Prostate gland (tissue), 2 donors: ENCODE measurements at regions not wholly inside any gene's neighbourhood (a gene's known extent, or its start where the extent isn't known, plus 50 kb on each side); places are given as distances from the start of the nearest gene placed in this dataset.
"Not testable (repeated sequence)": the region's sequence is repeated elsewhere in the genome, so short reads cannot be mapped to it uniquely, and the experiment has no call there.

Experiments used
- DNase-seq: peaks from one replicate; pipeline ENCODE4 v3.0.0-alpha.2; 2019; ENCODE audit warnings: low spot score
- H3K27ac ChIP-seq, 2 donors: fragments of 200-600 bp; sonication (generic); 2 replicates each; pipeline ENCODE4 v1.5.1; 2017 to 2019
- H3K27me3 ChIP-seq: fragments of 200-600 bp; sonication (generic); replicated peaks from 2 replicates; pipeline ENCODE4 v1.5.1; 2019; ENCODE audit not compliant: insufficient read depth
- H3K36me3 ChIP-seq, 2 donors: fragments of 200-600 bp; sonication (generic); 1 replicate in 1 of 2; 2 replicates in 1 of 2; pipeline versions ENCODE4 v1.5.1 to v1.8.1; 2017 to 2019
- H3K4me1 ChIP-seq: fragments of 200-600 bp; sonication (generic); replicated peaks from 2 replicates; pipeline ENCODE4 v1.5.1; 2019
- H3K4me3 ChIP-seq, 2 donors: fragments of 200-600 bp; sonication (generic); 2 replicates each; pipeline ENCODE4 v1.5.1; 2017 to 2019
- H3K9me3 ChIP-seq: fragments of 200-600 bp; sonication (generic); 2 replicates; pipeline ENCODE4 v1.5.1; 2017
- CTCF ChIP-seq, 4 experiments: fragments of 200-600 bp in 2 of 4; fragments of 450-650 bp in 2 of 4; sonication (generic) in 2 of 4; IDR thresholded peaks; 1 replicate in 3 of 4; 2 replicates in 1 of 4; pipeline ENCODE4 v1.5.1; 2016 to 2019; ENCODE audit warnings: antibody characterized with exemption in 4 of 4, mild to moderate bottlenecking in 2 of 4, moderate library complexity in 2 of 4
- POLR2A ChIP-seq: fragments of 450-650 bp; IDR thresholded peaks from one replicate; pipeline ENCODE4 v1.6.1; 2016; ENCODE audit warnings: antibody characterized with exemption, mild to moderate bottlenecking
- POLR2AphosphoS5 ChIP-seq: sonication (generic); formaldehyde crosslinking; IDR thresholded peaks from one replicate; pipeline ENCODE4 v1.6.1; 2017; ENCODE audit warnings: antibody characterized with exemption
- WGBS: methylation state at CpG from one replicate; pipeline ENCODE4 v1.1.5; 2018; 5-methylcytosine and 5-hydroxymethylcytosine counted together
- intact Hi-C: fragments of 100-400 bp; cut with DNase I; formaldehyde crosslinking; loops from one replicate; pipeline ENCODE4 v1.14.2; 2022

- H3K36me3 ChIP-seq = no peaks in the 10 kb centered on the region
- no peak overlapping the region for H3K4me3 ChIP-seq
- intact Hi-C loops = no loop called here
- WGBS = 76% methylated on average over 10 of the region's 10 CpGs
- no peaks in the 10 kb centered on the region for H3K4me1 ChIP-seq
- H3K9me3 ChIP-seq = no peaks in the 10 kb centered on the region
- no peak for DNase-seq
- no peaks in the 10 kb centered on the region for H3K27me3 ChIP-seq
- H3K27ac ChIP-seq = no peak overlapping the region
- TF ChIP-seq CTCF (IDR thresholded peaks at IDR 0.05) (no peak), POLR2AphosphoS5 (no peak), POLR2A (no peak)
These were observed 150.6 kb upstream of the PLD5 start for GRCh38 chr1:242674951-242675645.

GRCh38 chr1:242673652-242674051, 149.2 kb upstream of the PLD5 start:
- Histone ChIP-seq H3K27me3 (no peaks in the 10 kb centered on the region), H3K36me3 (no peaks in the 10 kb centered on the region), H3K27ac (no peak overlapping the region), H3K9me3 (no peaks in the 10 kb centered on the region), H3K4me3 (no peak overlapping the region), H3K4me1 (no peaks in the 10 kb centered on the region)
- intact Hi-C loops = no loop called here
- TF ChIP-seq CTCF (IDR thresholded peaks at IDR 0.05) (no peak), POLR2A (no peak), POLR2AphosphoS5 (no peak)
- 59% methylated on average over 2 of the region's 2 CpGs for WGBS
- DNase-seq = no peak

DNA sequence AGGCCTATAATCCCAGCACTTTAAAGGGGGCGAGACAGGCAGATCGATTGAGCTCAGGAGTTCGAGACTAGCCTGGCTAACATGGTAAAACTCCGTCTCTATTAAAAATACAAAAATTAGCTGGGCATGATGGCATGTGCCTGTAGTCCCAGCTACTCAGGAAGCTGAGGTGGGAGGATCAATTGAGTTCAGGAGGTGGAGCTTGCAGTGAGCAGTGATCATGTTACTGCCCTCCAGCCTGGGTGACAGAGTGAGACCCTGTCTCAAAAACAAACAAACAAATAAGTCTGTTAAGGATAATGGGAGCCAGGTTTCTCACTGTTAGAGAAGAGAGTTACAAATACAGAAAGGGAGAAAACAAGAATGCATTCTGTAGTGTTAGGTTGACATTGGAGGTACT, 148.7 kb upstream of the PLD5 start:
- not testable (repeated sequence) for DNase-seq

DNA sequence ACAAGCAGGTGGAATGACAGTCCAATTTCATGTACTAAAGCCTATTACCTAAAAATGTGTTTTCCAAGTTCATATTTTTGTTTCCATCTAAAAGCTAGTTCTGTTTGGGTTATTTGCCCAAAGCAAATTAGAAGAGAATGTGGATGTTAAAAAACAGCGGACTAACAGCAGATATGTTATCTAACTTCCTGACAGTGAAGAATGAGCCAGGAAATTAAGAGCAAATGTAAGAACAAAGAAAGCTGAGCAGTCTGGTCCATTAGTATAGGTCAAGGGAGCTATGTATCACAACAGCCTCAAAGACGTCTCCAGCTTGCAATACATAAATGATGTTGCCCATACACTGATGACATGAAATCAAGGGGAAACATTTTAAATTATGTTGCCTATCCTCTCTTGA, 145.5 kb upstream of the PLD5 start:
- H3K9me3 ChIP-seq = no peaks in the 10 kb centered on the region
- intact Hi-C loops = no loop called here
- H3K4me3 ChIP-seq = no peak overlapping the region
- no peaks in the 10 kb centered on the region for H3K4me1 ChIP-seq
- H3K36me3 ChIP-seq = no peaks in the 10 kb centered on the region
- H3K27ac ChIP-seq = no peak overlapping the region
- no peak for DNase-seq
- H3K27me3 ChIP-seq = no peaks in the 10 kb centered on the region
- 21% methylated on average over 2 of the region's 2 CpGs for WGBS
- TF ChIP-seq POLR2AphosphoS5 = no peak
- no peak for TF ChIP-seq POLR2A

More for the DNA sequence above, 148.7 kb upstream of the PLD5 start:
- H3K9me3 ChIP-seq, H3K27me3 ChIP-seq, H3K36me3 ChIP-seq, H3K4me3 ChIP-seq, H3K27ac ChIP-seq, H3K4me1 ChIP-seq, intact Hi-C loops: not testable (repeated sequence)
- WGBS = 91% methylated on average over 4 of the region's 4 CpGs

- no peaks in the 10 kb centered on the region for H3K9me3 ChIP-seq
- H3K27me3 ChIP-seq = no peaks in the 10 kb centered on the region
- no peak overlapping the region for H3K27ac ChIP-seq
- 94% methylated on average over 4 of the region's 4 CpGs for WGBS
- DNase-seq = no peak
- intact Hi-C loops = no loop called here
- no peak overlapping the region for H3K4me3 ChIP-seq
- TF ChIP-seq POLR2A = no peak
- no peak for TF ChIP-seq POLR2AphosphoS5
- no peak for TF ChIP-seq CTCF (IDR thresholded peaks at IDR 0.05)
- H3K4me1 ChIP-seq = no peaks in the 10 kb centered on the region
- H3K36me3 ChIP-seq = no peaks in the 10 kb centered on the region
These were observed 138.4 kb upstream of the PLD5 start for GRCh38 chr1:242662886-242663285.

GRCh38 chr1:242653772-242654171, 129.3 kb upstream of the PLD5 start:
- intact Hi-C loops, DNase-seq, H3K36me3 ChIP-seq, H3K4me3 ChIP-seq, H3K4me1 ChIP-seq, H3K27ac ChIP-seq, H3K9me3 ChIP-seq, H3K27me3 ChIP-seq: not testable (repeated sequence)
